ENCODE measurements at regions not wholly inside any gene's neighbourhood (a gene's known extent, or its start where the extent isn't known, plus 50 kb on each side); places are given as distances from the start of the nearest gene placed in this dataset.

GRCh38 chr16:86730597-86730996, 152.2 kb downstream of the FOXL1 start:
- TF ChIP-seq EZH2phosphoT487 (IDR thresholded peaks at IDR 0.05; ENCODE audit: insufficient read depth, low read depth) (no peak), EZH2 (IDR thresholded peaks at IDR 0.05; ENCODE audit: insufficient read depth, poor library complexity, severe bottlenecking) (no peak)

Data from GM23248 (cell line).